Right lobe of liver (tissue), 4 donors: ENCODE measurements at regions not wholly inside any gene's neighbourhood (a gene's known extent, or its start where the extent isn't known, plus 50 kb on each side); places are given as distances from the start of the nearest gene placed in this dataset.

ENCODE experiments used
- POLR2A ChIP-seq: fragments of 450-650 bp; IDR thresholded peaks from one replicate; pipeline ENCODE4 v1.6.1; 2017; ENCODE audit warnings: antibody characterized with exemption, mild to moderate bottlenecking
- TF ChIP-seq, protein P1 (sequence below), 4 donors: fragments of 200-600 bp in 3 of 4; fragments of 450-650 bp in 1 of 4; IDR thresholded peaks; one replicate each; pipeline versions ENCODE4 v1.5.1 to v1.8.0; 2016 to 2022; ENCODE audit warnings: antibody characterized with exemption in 4 of 4, mild to moderate bottlenecking in 2 of 4
- donor health status: DM: no; HTN: no; CAD: no.
- donor health status: DM: no; HTN: no; CAD: no.
- donor health status: DM: no; HTN: yes; CAD: no.

DNA sequence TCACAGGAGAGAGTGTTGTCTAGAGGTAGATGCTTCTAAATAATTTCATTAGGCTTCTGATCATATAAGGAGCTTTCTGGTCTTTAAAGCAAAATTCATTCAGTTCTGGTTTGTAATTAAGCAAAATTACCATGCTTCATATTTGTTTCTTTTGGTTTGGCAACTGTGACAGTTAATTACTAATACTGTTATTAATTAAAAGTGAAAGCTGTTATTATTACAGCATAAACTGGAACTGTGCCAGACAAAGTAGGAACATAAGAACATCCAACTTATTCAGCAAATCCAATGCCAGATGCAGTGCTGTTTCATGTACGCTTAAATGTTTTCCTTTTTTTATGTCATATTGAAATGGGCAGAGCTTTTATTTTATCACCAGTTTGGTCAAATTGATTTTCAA, 70.4 kb upstream of the DAB2 start:
- TF ChIP-seq, protein P1, sequence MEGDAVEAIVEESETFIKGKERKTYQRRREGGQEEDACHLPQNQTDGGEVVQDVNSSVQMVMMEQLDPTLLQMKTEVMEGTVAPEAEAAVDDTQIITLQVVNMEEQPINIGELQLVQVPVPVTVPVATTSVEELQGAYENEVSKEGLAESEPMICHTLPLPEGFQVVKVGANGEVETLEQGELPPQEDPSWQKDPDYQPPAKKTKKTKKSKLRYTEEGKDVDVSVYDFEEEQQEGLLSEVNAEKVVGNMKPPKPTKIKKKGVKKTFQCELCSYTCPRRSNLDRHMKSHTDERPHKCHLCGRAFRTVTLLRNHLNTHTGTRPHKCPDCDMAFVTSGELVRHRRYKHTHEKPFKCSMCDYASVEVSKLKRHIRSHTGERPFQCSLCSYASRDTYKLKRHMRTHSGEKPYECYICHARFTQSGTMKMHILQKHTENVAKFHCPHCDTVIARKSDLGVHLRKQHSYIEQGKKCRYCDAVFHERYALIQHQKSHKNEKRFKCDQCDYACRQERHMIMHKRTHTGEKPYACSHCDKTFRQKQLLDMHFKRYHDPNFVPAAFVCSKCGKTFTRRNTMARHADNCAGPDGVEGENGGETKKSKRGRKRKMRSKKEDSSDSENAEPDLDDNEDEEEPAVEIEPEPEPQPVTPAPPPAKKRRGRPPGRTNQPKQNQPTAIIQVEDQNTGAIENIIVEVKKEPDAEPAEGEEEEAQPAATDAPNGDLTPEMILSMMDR (IDR thresholded peaks at IDR 0.05) = no peak
- TF ChIP-seq POLR2A = no peak
